Upper lobe of left lung (tissue), 4 donors: ENCODE measurements at regions not wholly inside any gene's neighbourhood (a gene's known extent, or its start where the extent isn't known, plus 50 kb on each side); places are given as distances from the start of the nearest gene placed in this dataset.

Experiments
- EP300 ChIP-seq, 4 donors: sonication (generic); formaldehyde crosslinking; IDR thresholded peaks; one replicate each; pipeline ENCODE4 v1.5.1; 2017; ENCODE audit warnings: antibody characterized with exemption in 4 of 4, control low read depth in 2 of 4
- POLR2A ChIP-seq, 4 donors: fragments of 450-650 bp; IDR thresholded peaks; one replicate each; pipeline ENCODE4 v1.5.1; 2016 to 2017; ENCODE audit warnings: antibody characterized with exemption in 4 of 4, mild to moderate bottlenecking in 2 of 4
- TF ChIP-seq, protein P1 (sequence below), 6 experiments: fragments of 450-650 bp in 4 of 6; fragments of 200-600 bp in 2 of 6; sonication (generic) in 2 of 6; IDR thresholded peaks; one replicate each; pipeline ENCODE4 v1.5.1; 2016 to 2019; ENCODE audit warnings: antibody characterized with exemption in 6 of 6

- TF ChIP-seq POLR2A (IDR thresholded peaks at IDR 0.05) (no peak), EP300 (IDR thresholded peaks at IDR 0.05) (no peak)
- TF ChIP-seq, protein P1, sequence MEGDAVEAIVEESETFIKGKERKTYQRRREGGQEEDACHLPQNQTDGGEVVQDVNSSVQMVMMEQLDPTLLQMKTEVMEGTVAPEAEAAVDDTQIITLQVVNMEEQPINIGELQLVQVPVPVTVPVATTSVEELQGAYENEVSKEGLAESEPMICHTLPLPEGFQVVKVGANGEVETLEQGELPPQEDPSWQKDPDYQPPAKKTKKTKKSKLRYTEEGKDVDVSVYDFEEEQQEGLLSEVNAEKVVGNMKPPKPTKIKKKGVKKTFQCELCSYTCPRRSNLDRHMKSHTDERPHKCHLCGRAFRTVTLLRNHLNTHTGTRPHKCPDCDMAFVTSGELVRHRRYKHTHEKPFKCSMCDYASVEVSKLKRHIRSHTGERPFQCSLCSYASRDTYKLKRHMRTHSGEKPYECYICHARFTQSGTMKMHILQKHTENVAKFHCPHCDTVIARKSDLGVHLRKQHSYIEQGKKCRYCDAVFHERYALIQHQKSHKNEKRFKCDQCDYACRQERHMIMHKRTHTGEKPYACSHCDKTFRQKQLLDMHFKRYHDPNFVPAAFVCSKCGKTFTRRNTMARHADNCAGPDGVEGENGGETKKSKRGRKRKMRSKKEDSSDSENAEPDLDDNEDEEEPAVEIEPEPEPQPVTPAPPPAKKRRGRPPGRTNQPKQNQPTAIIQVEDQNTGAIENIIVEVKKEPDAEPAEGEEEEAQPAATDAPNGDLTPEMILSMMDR (IDR thresholded peaks at IDR 0.05) = no peak
Measured at GRCh38 chr2:173580956-173581355, 226.3 kb downstream of the CDCA7 start.
